Subcutaneous abdominal adipose tissue (tissue), 5 donors: ENCODE measurements at regions not wholly inside any gene's neighbourhood (a gene's known extent, or its start where the extent isn't known, plus 50 kb on each side); places are given as distances from the start of the nearest gene placed in this dataset.

Experiments used
- H3K27ac ChIP-seq: one replicate; pipeline ENCODE4 v1.7.0; 2013; ENCODE audit warnings: low read depth, mild to moderate bottlenecking, inconsistent platforms, low read length, moderate library complexity
- H3K27me3 ChIP-seq, 5 donors: one replicate each; pipeline ENCODE4 v1.7.0; 2013; ENCODE audit warnings: low read length in 5 of 5, inconsistent platforms in 1 of 5; ENCODE audit not compliant: control insufficient read depth in 5 of 5, insufficient read depth in 4 of 5
- H3K36me3 ChIP-seq, 5 donors: one replicate each; pipeline ENCODE4 v1.7.0; 2013; ENCODE audit warnings: low read length in 5 of 5; ENCODE audit not compliant: control insufficient read depth in 5 of 5, insufficient read depth in 5 of 5
- H3K4me1 ChIP-seq, 5 donors: one replicate each; pipeline ENCODE4 v1.7.0; 2013; ENCODE audit warnings: low read length in 5 of 5, mild to moderate bottlenecking in 3 of 5, moderate library complexity in 1 of 5; ENCODE audit not compliant: control insufficient read depth in 5 of 5, insufficient read depth in 5 of 5
- H3K4me3 ChIP-seq, 5 donors: one replicate each; pipeline ENCODE4 v1.7.0; 2013; ENCODE audit warnings: low read length in 5 of 5, low read depth in 1 of 5
- H3K9ac ChIP-seq, 5 donors: one replicate each; pipeline ENCODE4 v1.7.0; 2013; ENCODE audit warnings: low read length in 5 of 5, mild to moderate bottlenecking in 4 of 5, moderate library complexity in 3 of 5
- H3K9me3 ChIP-seq, 5 donors: one replicate each; pipeline ENCODE4 v1.7.0; 2013; ENCODE audit warnings: low read length in 5 of 5; ENCODE audit not compliant: control insufficient read depth in 5 of 5
- donor health status: healthy.
- donor health status: healthy.
- donor health status: healthy.
- donor health status: healthy.
- donor health status: healthy.

DNA sequence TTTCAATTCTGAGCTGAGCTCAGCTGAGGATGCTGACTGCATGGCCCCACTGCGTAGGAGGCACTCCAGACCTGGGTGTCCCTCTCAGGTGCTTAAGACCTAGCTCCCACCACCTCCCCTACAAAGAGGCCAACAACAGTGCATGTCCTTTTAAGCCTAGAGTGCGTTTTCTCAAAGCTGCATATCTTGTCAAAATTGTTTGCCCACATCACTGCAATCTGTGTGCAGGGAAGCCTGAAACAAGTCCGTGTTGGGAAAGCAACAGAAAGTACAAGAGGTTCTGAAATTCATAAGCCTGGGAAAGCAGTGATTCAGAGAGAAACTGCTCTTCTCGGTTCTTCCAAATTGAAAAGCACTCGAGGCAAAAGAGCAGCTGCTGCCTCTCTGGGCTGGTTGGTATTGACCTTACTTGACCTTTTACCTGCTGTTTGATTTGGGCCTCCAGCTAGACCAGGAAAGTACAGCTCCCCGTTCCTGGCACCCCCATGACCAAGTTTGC, 238.4 kb downstream of the NR2F1-AS1 start:
- H3K36me3 ChIP-seq, result no peaks in the 10 kb centered on the region
- no peaks in the 10 kb centered on the region for H3K27me3 ChIP-seq
- peaks cover 0 to 9% (median 7%) of the 10 kb centered on the region in 5 donors for H3K4me1 ChIP-seq
- no peak overlapping the region for H3K4me3 ChIP-seq
- no peaks in the 10 kb centered on the region for H3K9me3 ChIP-seq
- no peak overlapping the region for H3K9ac ChIP-seq
- no peak overlapping the region for H3K27ac ChIP-seq

DNA sequence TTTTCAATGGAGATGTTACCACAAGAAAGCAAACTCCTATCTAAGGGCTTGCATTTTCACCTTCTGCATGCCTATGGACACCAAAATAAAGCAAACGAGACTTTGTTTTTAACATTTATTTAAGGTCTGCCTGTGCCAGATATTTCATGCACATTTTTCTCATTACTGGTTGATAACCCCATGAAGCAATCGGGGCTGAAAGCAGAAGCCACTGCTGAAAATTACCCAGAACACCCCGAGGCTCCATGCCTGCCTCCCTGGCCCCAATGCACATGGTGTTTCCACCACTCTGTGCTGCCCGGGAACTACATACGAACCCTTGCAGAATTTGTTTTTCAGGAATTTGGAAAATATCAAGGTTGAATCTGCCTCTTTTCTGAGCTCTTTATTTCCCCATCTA, 240.1 kb downstream of the NR2F1-AS1 start:
- peak overlapping the region in 4 of 5 donors; percentile 6 to 55 (median 34) for H3K4me3 ChIP-seq
- peaks cover 0 to 9% (median 7%) of the 10 kb centered on the region in 5 donors for H3K4me1 ChIP-seq
- no peaks in the 10 kb centered on the region for H3K36me3 ChIP-seq
- no peaks in the 10 kb centered on the region for H3K27me3 ChIP-seq
- H3K9ac ChIP-seq, result no peak overlapping the region
- no peaks in the 10 kb centered on the region for H3K9me3 ChIP-seq
- no peak overlapping the region for H3K27ac ChIP-seq

DNA sequence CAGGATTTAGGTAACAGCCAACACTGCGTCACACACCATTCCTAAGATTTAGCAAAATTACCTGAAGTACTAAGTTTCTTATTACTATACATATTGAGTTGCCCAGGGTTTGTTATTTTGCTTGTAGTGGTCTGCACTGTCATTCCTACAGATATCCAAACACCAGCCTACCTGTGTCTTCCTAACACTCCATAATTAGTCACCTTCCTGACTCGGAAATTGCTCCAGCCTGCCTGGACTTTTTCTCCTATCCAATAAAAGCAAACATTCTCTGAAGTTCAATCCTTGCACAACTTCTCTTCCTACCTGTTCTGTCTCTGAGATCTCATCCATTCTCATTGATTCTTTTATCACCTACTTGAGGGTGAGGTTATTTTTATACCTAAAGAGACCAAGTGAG, 243.9 kb downstream of the NR2F1-AS1 start:
- H3K9ac ChIP-seq, result no peak overlapping the region
- no peaks in the 10 kb centered on the region for H3K36me3 ChIP-seq
- no peaks in the 10 kb centered on the region for H3K9me3 ChIP-seq
- H3K4me3 ChIP-seq, result no peak overlapping the region
- H3K4me1 ChIP-seq, result peaks cover 0 to 9% (median 7%) of the 10 kb centered on the region in 5 donors
- H3K27me3 ChIP-seq, result no peaks in the 10 kb centered on the region
- no peak overlapping the region for H3K27ac ChIP-seq

DNA sequence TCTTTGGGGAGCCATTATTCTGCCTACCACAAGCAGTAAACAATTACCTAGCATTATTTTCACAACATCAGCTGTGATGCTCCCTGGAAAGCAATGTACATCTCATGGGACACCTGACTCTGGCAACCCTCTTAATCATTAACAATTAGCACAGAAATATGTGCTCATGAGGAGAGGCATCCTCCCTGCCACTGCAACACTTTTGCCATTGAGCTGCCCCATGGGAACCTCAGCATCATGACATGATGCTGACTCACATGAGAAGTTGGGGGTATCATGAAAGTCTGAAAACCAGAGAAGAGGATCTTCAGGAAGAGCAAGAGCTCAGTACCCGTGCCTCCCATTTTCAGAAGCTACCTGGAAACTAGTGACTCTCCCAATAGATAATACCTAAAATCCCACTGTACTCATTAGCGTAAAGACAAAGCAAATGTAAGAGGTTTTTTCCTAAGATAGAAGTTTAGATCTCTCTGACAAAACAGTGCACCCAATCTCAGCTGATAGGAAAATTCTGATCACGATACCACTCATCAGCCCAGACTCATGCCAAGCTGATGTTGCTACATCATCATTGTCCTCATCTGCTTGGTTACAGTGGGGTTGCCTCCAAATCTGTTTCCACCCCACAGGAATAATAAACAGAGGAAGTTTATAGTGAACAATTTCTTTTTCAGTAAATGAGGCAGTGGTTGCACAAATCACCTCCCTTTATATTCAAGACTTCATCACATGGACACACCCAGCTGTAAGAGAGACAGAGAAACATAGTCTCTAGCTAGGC, 244.5 kb downstream of the NR2F1-AS1 start:
- Histone ChIP-seq H3K4me3 (no peak overlapping the region), H3K9ac (no peak overlapping the region), H3K27ac (no peak overlapping the region), H3K9me3 (no peaks in the 10 kb centered on the region), H3K36me3 (no peaks in the 10 kb centered on the region), H3K4me1 (peaks cover 0 to 9% (median 7%) of the 10 kb centered on the region in 5 donors), H3K27me3 (no peaks in the 10 kb centered on the region)

DNA sequence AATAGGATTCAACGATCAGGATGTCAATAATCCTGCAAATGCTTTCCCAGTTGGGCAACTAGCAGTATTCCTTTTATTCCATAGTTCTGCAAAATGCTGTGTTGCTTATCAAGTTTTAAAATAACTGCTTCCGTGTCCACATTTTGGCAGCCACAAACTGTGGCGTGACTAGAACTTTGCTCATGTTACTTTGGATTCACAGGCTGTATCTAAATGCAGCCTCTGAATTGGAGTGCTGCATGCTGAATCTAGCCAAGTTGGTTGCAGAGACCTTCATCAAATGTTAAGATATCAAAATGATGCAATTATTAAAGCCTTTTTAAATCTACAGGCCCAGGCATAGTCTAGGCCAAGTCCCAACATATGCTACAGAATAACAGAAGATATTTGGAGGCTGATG, 249.2 kb downstream of the NR2F1-AS1 start:
- H3K9me3 ChIP-seq, result no peaks in the 10 kb centered on the region
- H3K36me3 ChIP-seq, result no peaks in the 10 kb centered on the region
- no peak overlapping the region for H3K27ac ChIP-seq
- no peak overlapping the region for H3K4me3 ChIP-seq
- no peaks in the 10 kb centered on the region for H3K4me1 ChIP-seq
- H3K9ac ChIP-seq, result no peak overlapping the region
- H3K27me3 ChIP-seq, result no peaks in the 10 kb centered on the region

DNA sequence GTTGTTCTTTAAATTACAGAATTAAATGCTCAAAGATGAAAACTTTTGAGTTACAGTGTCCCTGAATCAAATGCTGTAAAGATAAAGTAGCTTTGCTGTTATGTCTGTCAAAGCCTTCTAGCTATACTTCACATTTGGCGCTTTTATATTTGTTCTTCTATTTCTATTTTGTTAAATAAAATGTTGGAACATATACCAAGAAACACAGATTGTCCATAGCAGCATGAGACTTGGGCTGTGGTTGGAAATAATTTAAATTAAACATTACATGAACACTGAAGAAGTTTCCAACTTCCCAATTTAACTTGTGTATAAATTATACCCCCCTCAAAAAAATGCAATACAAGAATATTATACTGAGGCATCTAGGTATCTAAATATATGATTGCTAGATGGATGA, 249.8 kb downstream of the NR2F1-AS1 start:
- H3K27ac ChIP-seq, result no peak overlapping the region
- no peaks in the 10 kb centered on the region for H3K27me3 ChIP-seq
- H3K9me3 ChIP-seq, result no peaks in the 10 kb centered on the region
- no peaks in the 10 kb centered on the region for H3K36me3 ChIP-seq
- H3K4me1 ChIP-seq, result no peaks in the 10 kb centered on the region
- no peak overlapping the region for H3K9ac ChIP-seq
- no peak overlapping the region for H3K4me3 ChIP-seq

DNA sequence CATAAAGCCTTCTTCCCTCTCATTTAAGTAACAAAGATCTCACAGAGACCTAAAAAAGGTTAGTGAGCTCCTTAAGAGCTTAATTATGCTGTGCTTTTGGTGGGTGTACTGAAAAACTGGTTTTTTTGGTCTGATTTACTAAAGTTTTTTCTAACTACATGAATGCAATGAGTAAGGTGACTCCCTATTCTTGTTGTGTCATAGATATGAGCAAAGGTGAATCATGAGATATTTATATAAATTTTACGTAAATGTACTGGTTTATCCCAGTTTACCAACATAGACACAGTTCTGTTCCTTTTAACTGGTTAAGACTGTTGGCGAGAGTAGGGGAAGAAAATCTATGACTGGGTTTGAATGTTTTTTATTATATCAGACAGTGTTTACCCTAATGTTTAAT, 250.5 kb downstream of the NR2F1-AS1 start:
- Histone ChIP-seq H3K9me3 (no peaks in the 10 kb centered on the region), H3K4me1 (no peaks in the 10 kb centered on the region), H3K27me3 (no peaks in the 10 kb centered on the region), H3K9ac (no peak overlapping the region), H3K4me3 (no peak overlapping the region), H3K36me3 (no peaks in the 10 kb centered on the region), H3K27ac (no peak overlapping the region)

DNA sequence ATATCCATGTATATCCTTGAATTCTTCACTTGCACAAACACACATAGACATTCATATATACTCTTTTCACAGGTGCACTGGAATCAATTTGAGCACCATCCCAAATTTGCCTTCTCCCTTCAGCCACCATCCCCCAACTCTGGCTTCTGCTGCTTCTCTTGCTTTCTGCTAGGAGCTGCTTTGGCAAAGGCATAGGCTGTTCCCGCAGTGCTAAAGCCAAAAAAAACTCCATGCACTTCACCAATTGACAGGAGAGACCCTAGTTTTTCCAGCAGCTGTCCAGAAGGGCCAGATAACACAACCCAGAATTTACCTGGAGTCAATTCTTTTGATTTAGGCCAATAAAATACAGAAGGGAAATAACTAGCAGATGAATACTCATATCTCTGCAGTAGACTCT, 251.3 kb downstream of the NR2F1-AS1 start:
- H3K4me3 ChIP-seq, result no peak overlapping the region
- no peak overlapping the region for H3K27ac ChIP-seq
- H3K9me3 ChIP-seq, result no peaks in the 10 kb centered on the region
- H3K36me3 ChIP-seq, result no peaks in the 10 kb centered on the region
- no peaks in the 10 kb centered on the region for H3K4me1 ChIP-seq
- no peaks in the 10 kb centered on the region for H3K27me3 ChIP-seq
- H3K9ac ChIP-seq, result no peak overlapping the region

DNA sequence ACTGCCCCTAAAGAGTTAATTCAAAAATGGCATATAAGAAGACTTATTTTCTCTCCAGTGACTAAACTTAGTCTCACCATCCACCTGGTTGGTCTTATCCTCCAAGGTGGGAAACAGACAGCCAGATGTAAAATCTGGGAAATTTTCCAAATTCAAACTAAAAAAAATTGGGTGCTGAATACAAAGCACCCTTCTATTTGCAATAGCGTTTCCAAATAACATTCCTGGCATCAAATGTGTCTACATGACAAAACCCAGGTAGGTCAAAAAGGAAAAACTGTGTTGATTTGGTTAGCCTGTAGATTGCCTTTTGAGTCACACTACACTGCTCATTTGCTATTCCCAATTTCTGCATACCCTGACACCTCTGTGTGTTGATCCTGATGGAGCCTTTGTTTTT, 252.2 kb downstream of the NR2F1-AS1 start:
- H3K9ac ChIP-seq, result no peak overlapping the region

DNA sequence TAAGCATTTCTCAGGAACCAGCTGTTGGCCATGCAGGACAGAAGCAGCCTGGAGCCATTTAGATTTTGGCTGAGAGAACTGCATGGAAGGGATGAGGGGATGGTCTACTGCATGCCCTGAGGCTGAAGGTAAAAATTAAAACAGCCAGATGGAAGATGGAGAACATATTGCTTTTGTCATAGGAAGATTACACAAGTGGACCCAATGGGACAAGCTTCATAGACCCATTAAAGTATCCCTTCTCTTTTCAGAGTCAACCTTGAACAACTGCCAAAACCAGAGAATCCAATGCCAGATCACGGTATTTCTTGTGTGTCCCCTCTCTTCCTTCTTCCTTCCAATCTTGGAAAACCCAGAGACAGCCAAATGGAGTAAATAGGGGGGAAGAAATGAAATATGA, 253.4 kb downstream of the NR2F1-AS1 start:
- Histone ChIP-seq H3K4me3 (no peak overlapping the region), H3K27me3 (no peaks in the 10 kb centered on the region), H3K27ac (no peak overlapping the region), H3K9me3 (no peaks in the 10 kb centered on the region), H3K4me1 (no peaks in the 10 kb centered on the region), H3K36me3 (no peaks in the 10 kb centered on the region), H3K9ac (no peak overlapping the region)

More for the DNA sequence above, 252.2 kb downstream of the NR2F1-AS1 start:
- H3K27me3 ChIP-seq, result no peaks in the 10 kb centered on the region
- H3K9me3 ChIP-seq, result no peaks in the 10 kb centered on the region
- no peaks in the 10 kb centered on the region for H3K4me1 ChIP-seq
- no peaks in the 10 kb centered on the region for H3K36me3 ChIP-seq
- H3K27ac ChIP-seq, result no peak overlapping the region
- no peak overlapping the region for H3K4me3 ChIP-seq
